IMR-90 (cell line): ENCODE measurements at regions not wholly inside any gene's neighbourhood (a gene's known extent, or its start where the extent isn't known, plus 50 kb on each side); places are given as distances from the start of the nearest gene placed in this dataset.

Source experiments
- CTCF ChIP-seq: conservative IDR thresholded peaks from 2 replicates; pipeline ENCODE4 v1.5.1; 2012; ENCODE audit warnings: mild to moderate bottlenecking, low read depth, low read length, improper control_type of control experiment
- POLR2A ChIP-seq: IDR thresholded peaks from 2 replicates; pipeline ENCODE4 v1.6.1; 2012; ENCODE audit warnings: mild to moderate bottlenecking, low read depth, low read length
- RAD21 ChIP-seq: IDR thresholded peaks from 2 replicates; pipeline ENCODE4 v1.6.1; 2012; ENCODE audit warnings: low read length, improper control_type of control experiment

- TF ChIP-seq CTCF (no peak), RAD21 (no peak), POLR2A (no peak)
Observed at GRCh38 chr9:93893899-93894690, 61.1 kb downstream of the BARX1 start.
